ENCODE measurements at regions not wholly inside any gene's neighbourhood (a gene's known extent, or its start where the extent isn't known, plus 50 kb on each side); places are given as distances from the start of the nearest gene placed in this dataset.

GRCh38 chr17:34493917-34494316 lies 85.5 kb upstream of the TMEM132E start:
- ChIA-PET POLR2A (no interaction called here), CTCF (interaction anchor here (1.4 kb wide), 1 partner anchor 49 kb away, joined by 3 read pairs; no protein-coding TSS in a partner anchor)
- H2AFZ ChIP-seq (ENCODE audit: insufficient read depth, low read depth, low read length, poor library complexity, severe bottlenecking): no peak overlapping the region
- no peak overlapping the region for H3K9ac ChIP-seq (ENCODE audit: low read length)
- intact Hi-C loops (cut with micrococcal nuclease): no loop called here
- 86% methylated on average over 1 of the region's 3 CpGs for WGBS (ENCODE audit: insufficient coverage)
- H3K4me1 ChIP-seq (ENCODE audit: control insufficient read depth in 2 of 2, insufficient read depth in 2 of 2, low read length in 2 of 2): no peaks in the 10 kb centered on the region
- no peak overlapping the region for H3K4me3 ChIP-seq (ENCODE audit: control extremely low read depth in 1 of 5, extremely low read depth in 1 of 5, insufficient read depth in 1 of 5, low read depth in 2 of 5, low read length in 4 of 5)
- H3K4me2 ChIP-seq (replicated peaks; ENCODE audit: low read depth, low read length, poor library complexity, severe bottlenecking): no peak overlapping the region
- H3K27me3 ChIP-seq (replicated peaks in 1 of 4; ENCODE audit: control extremely low read depth in 1 of 4, control insufficient read depth in 3 of 4, insufficient read depth in 4 of 4, low read length in 3 of 4): peaks cover 0 to 18% (median 0%) of the 10 kb centered on the region in 4 experiments
- DNase-seq (no peak), ATAC-seq (ENCODE audit: low read depth) (no peak)
- Mint-ChIP-seq H3K4me1 (no peaks in the 10 kb centered on the region), H3K9me3 (ENCODE audit: insufficient read depth) (no peaks in the 10 kb centered on the region), H3K27ac (no peak overlapping the region), H3K4me3 (no peak overlapping the region), H3K27me3 (peaks cover 32% of the 10 kb centered on the region)
- no peaks in the 10 kb centered on the region for H3K79me2 ChIP-seq (ENCODE audit: control insufficient read depth, insufficient read depth, low read length)
- H3K27ac ChIP-seq (ENCODE audit: low read length in 2 of 2): no peak overlapping the region
- no peaks in the 10 kb centered on the region for H3K36me3 ChIP-seq (replicated peaks in 1 of 2; ENCODE audit: control extremely low read depth in 1 of 2, control insufficient read depth in 1 of 2, extremely low read depth in 1 of 2, insufficient read depth in 2 of 2, low read length in 1 of 2)
- TF ChIP-seq EZH2 (IDR thresholded peaks at IDR 0.05; ENCODE audit: borderline replicate concordance, insufficient read depth, low read depth, low read length, poor library complexity, severe bottlenecking) (no peak), CTCF (IDR thresholded peaks at IDR 0.05) (no peak)
- no peaks in the 10 kb centered on the region for H4K20me1 ChIP-seq (ENCODE audit: control insufficient read depth, insufficient read depth, low read length, poor library complexity, severe bottlenecking)
- no peaks in the 10 kb centered on the region for H3K9me3 ChIP-seq (ENCODE audit: control extremely low read depth in 1 of 3, control insufficient read depth in 2 of 3, insufficient read depth in 1 of 3, low read length in 2 of 3)

GRCh38 chr17:34487626-34488025 lies 91.8 kb upstream of the TMEM132E start:
- H4K20me1 ChIP-seq (ENCODE audit: control insufficient read depth, insufficient read depth, low read length, poor library complexity, severe bottlenecking): no peaks in the 10 kb centered on the region
- no peak overlapping the region for H3K27ac Mint-ChIP-seq
- H3K27ac ChIP-seq (ENCODE audit: low read length in 2 of 2): no peak overlapping the region
- no peak overlapping the region for H3K4me2 ChIP-seq (replicated peaks; ENCODE audit: low read depth, low read length, poor library complexity, severe bottlenecking)
- H3K9me3 Mint-ChIP-seq (ENCODE audit: insufficient read depth): no peaks in the 10 kb centered on the region
- H3K36me3 ChIP-seq (replicated peaks in 1 of 2; ENCODE audit: control extremely low read depth in 1 of 2, control insufficient read depth in 1 of 2, extremely low read depth in 1 of 2, insufficient read depth in 2 of 2, low read length in 1 of 2): no peaks in the 10 kb centered on the region
- peaks cover 0 to 6% (median 2%) of the 10 kb centered on the region in 4 experiments for H3K27me3 ChIP-seq (replicated peaks in 1 of 4; ENCODE audit: control extremely low read depth in 1 of 4, control insufficient read depth in 3 of 4, insufficient read depth in 4 of 4, low read length in 3 of 4)
- H3K9ac ChIP-seq (ENCODE audit: low read length): no peak overlapping the region
- no peaks in the 10 kb centered on the region for H3K79me2 ChIP-seq (ENCODE audit: control insufficient read depth, insufficient read depth, low read length)
- no peak overlapping the region for H3K4me3 Mint-ChIP-seq
- intact Hi-C loops (cut with micrococcal nuclease): no loop called here
- peaks cover 51% of the 10 kb centered on the region for H3K27me3 Mint-ChIP-seq
- no peaks in the 10 kb centered on the region for H3K4me1 Mint-ChIP-seq
- ChIA-PET CTCF (no interaction called here), POLR2A (no interaction called here)
- H3K4me1 ChIP-seq (ENCODE audit: control insufficient read depth in 2 of 2, insufficient read depth in 2 of 2, low read length in 2 of 2): no peaks in the 10 kb centered on the region
- H3K4me3 ChIP-seq (ENCODE audit: control extremely low read depth in 1 of 5, extremely low read depth in 1 of 5, insufficient read depth in 1 of 5, low read depth in 2 of 5, low read length in 4 of 5): no peak overlapping the region
- no peaks in the 10 kb centered on the region for H3K9me3 ChIP-seq (ENCODE audit: control extremely low read depth in 1 of 3, control insufficient read depth in 2 of 3, insufficient read depth in 1 of 3, low read length in 2 of 3)
- WGBS (ENCODE audit: insufficient coverage): 39% methylated on average over 10 of the region's 12 CpGs
- TF ChIP-seq CTCF (IDR thresholded peaks at IDR 0.05) (no peak), EZH2 (IDR thresholded peaks at IDR 0.05; ENCODE audit: borderline replicate concordance, insufficient read depth, low read depth, low read length, poor library complexity, severe bottlenecking) (no peak)
- ATAC-seq (ENCODE audit: low read depth): no peak
- no peak for DNase-seq
- no peak overlapping the region for H2AFZ ChIP-seq (ENCODE audit: insufficient read depth, low read depth, low read length, poor library complexity, severe bottlenecking)
